GM10266 (cell line): ENCODE measurements at regions not wholly inside any gene's neighbourhood (a gene's known extent, or its start where the extent isn't known, plus 50 kb on each side); places are given as distances from the start of the nearest gene placed in this dataset.
A peak's percentile ranks its signal among the peaks of the same experiment; 100 is the strongest.

Experiments
- DNase-seq: peaks from one replicate; pipeline ENCODE4 v3.0.0; 2012; ENCODE audit errors: extremely low spot score
- TF ChIP-seq, protein P1 (sequence below): IDR thresholded peaks from 2 replicates; pipeline ENCODE4 v1.5.1; 2012; ENCODE audit warnings: mild to moderate bottlenecking, low read depth; ENCODE audit not compliant: control insufficient read depth, insufficient read depth; ENCODE audit errors: missing control alignments

DNA sequence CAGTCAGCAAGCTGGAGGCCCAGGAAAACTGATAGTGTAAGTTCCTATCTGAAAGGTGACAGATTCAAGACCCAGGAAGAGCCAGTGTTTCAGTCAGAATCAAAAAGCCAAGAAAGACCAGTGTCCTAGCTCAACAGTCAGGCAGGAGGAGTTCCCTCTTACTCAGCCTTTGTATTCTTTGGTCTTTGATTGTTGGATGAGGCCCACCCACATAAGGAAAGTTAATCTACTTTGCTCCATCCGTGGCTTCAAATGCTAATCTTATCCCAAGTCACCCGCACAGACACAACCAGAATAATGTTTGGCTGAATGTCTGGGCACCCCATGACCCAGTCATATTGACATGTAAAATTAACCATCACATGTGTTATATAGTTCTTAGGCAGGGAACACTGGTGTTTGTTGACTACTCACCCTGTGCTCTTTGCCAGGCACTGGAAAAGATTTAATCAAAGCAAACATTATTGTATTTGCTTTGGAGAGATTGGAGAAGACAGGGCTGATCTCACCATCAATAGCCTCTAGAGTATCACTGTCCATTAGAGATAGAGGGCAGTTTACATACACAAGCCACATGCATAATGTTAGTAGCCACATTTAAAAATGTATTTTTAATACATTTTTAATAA, 96.3 kb upstream of the KCNN2 start:
- no peak for DNase-seq
- TF ChIP-seq, protein P1, sequence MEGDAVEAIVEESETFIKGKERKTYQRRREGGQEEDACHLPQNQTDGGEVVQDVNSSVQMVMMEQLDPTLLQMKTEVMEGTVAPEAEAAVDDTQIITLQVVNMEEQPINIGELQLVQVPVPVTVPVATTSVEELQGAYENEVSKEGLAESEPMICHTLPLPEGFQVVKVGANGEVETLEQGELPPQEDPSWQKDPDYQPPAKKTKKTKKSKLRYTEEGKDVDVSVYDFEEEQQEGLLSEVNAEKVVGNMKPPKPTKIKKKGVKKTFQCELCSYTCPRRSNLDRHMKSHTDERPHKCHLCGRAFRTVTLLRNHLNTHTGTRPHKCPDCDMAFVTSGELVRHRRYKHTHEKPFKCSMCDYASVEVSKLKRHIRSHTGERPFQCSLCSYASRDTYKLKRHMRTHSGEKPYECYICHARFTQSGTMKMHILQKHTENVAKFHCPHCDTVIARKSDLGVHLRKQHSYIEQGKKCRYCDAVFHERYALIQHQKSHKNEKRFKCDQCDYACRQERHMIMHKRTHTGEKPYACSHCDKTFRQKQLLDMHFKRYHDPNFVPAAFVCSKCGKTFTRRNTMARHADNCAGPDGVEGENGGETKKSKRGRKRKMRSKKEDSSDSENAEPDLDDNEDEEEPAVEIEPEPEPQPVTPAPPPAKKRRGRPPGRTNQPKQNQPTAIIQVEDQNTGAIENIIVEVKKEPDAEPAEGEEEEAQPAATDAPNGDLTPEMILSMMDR: no peak

DNA sequence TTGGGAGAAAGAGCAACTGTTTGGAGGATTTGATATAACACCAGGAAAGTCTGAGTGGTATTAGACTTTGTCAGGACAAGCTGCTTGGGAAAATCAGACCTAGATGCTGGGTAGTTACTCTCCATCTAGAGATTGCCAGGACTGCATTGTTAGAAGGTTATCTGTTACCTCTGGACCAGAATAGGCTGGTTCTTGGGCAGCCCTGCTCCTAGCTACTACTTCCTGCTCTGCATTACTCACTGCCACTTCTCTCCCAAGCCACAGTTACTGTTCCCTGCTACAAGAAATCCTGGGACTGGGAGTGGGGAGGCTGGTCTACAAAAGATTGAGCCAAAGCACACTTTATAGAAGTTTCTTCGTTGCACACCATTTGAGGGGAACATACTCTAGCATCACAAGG, 95.5 kb upstream of the KCNN2 start:
- TF ChIP-seq, protein P1: no peak
- no peak for DNase-seq

DNA sequence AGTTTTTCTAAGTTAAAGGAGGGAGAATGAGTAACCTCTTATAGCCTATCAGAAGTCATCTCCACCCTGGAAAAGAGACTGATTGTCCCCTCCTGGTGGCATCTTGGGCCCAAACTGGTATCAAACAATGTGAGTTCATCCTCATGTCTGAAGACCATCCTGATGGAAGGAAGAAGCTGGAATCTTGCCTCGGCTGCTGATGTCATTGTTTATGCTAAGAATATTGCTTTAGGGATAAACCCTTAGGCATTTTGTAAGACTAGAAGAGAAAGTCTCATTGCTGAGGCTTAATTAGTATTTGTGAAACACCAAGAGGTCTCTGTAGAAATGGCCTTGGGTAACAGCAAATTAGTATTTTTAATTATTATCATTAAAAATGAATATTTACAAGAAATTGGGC, 65.7 kb upstream of the KCNN2 start:
- DNase-seq: no peak
- TF ChIP-seq, protein P1: no peak

DNA sequence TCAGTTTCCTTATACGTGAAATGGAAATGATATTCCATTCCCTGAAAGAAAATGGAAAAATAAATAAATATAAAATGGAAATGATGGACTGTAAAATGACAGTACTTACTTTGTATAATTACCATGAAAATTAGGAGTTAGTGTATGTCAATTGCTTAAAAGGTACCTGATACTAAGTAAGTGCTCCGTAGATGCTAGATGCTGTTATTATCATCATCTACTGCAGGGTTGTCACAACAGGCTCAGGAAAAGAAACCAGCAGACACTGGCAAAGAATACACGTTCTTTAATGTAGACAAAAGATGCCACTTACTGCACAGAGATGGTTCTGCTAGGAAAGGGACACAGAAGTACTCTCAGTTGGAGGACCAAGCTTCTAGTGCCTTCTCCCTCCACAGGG, 64.0 kb upstream of the KCNN2 start:
- no peak for DNase-seq

DNA sequence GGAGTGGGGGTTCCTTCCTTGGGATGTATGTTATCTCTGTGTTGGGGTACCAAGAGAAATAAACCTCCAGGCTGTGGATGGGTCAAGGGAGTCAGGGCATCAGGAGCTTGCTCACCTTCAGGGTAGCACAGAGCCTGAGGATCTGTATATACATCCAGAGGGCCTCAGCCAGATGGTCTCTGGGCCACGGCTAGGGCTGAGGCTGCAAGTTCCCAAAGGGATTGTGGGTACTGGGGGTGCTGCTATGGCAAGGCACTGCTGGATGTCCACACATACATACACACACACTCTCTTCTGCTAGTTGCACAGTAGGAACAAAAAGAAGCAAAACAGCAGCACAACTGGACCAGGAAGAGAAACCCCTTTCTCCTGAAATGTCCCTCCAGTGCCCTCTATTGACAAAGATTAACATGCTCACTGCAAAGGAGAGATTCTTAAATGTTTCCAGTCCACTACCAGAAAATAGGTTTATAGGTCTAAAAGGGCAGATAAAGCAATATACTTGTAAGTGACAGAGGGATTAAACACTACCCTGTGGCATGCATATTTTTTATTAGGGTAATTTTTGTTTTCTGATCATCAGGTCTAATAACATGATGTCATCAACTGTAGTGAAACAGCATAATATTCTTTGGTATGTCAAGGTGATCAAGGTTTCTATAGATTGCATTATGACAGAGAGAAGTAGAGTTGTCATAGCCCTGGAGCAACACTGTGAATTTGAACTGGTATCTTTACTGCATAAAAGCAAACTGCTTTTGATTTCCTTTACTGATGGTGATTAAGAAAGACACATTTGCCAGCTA, 56.3 kb upstream of the KCNN2 start:
- TF ChIP-seq, protein P1: peak; percentile 33
- DNase-seq: peak; percentile 9

More for the DNA sequence above, 64.0 kb upstream of the KCNN2 start:
- TF ChIP-seq, protein P1: no peak

DNA sequence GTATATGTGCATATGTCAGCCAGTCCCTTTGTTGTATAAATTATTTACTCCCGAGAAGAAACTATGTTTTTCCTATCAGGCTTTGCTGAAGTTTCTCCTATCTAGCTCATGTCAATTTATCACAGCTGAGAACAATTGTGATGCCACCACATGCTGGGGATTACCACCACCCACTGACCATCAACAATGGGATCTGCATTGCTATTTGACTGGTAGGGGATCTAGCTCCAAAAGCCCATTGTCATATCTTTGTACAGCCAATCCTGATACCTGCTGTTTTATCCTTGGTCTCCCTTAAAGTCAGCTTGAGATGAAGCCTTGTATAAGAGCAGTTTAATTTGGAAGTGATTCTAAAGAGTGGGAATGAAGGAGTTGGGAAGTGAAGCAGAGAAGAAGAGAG, 53.9 kb upstream of the KCNN2 start:
- TF ChIP-seq, protein P1: no peak
- no peak for DNase-seq

DNA sequence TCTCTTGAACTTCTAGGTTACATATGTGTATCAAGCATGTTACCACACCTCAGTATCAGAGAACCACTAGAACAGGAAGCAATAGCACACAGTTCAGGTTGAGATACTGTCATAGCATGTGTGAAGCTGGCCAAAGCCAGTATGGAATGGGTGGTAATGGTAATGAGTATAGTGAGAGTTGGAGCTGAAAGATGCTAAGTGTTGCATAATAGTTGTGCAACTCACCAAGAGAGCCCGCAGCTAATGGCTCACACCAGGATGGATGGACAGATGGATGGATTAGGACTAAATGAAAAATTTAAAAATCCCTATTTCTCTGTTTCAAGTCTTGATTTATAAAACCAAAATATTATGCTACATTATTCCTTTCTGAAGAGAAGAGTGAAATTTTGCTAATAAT, 53.4 kb upstream of the KCNN2 start:
- no peak for DNase-seq
- TF ChIP-seq, protein P1: no peak
